ENCODE measurements at regions not wholly inside any gene's neighbourhood (a gene's known extent, or its start where the extent isn't known, plus 50 kb on each side); places are given as distances from the start of the nearest gene placed in this dataset.

DNA sequence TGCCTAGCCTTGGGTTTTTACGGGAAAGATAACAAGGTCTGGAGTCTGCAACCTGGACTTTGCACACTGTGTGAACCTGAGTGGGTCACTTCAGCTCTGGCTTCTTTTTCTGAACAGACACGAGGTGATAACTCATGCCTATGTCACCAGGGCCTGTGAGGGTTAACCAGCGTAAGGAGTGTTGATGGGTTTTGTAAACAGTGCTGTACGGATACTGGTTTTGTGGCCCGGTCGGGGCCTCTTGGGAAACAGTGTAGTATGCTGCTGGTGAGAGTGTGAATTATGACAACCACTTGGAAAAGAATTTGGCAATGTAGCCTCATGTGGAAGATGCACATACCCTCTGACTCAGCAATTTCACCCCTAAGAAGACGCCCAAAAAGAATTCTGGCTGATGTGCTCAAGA lies 266.8 kb downstream of the MN1 start:
- peaks cover 6% of the 10 kb centered on the region for H3K9me3 ChIP-seq (ENCODE audit: low read length)
- H3K27ac ChIP-seq (ENCODE audit: low read depth, low read length): no peak overlapping the region
- no peak overlapping the region for H3K4me3 ChIP-seq (ENCODE audit: low read depth in 1 of 2, low read length in 2 of 2)
- peaks cover 21% of the 10 kb centered on the region for H3K4me1 ChIP-seq (ENCODE audit: insufficient read depth, low read length)
- H3K27me3 ChIP-seq (ENCODE audit: control insufficient read depth in 1 of 2, insufficient read depth in 2 of 2, low read length in 2 of 2): no peaks in the 10 kb centered on the region
- H3K36me3 ChIP-seq (ENCODE audit: insufficient read depth, low read length): no peaks in the 10 kb centered on the region
- no peak overlapping the region for H3K9ac ChIP-seq (ENCODE audit: low read length)

DNA sequence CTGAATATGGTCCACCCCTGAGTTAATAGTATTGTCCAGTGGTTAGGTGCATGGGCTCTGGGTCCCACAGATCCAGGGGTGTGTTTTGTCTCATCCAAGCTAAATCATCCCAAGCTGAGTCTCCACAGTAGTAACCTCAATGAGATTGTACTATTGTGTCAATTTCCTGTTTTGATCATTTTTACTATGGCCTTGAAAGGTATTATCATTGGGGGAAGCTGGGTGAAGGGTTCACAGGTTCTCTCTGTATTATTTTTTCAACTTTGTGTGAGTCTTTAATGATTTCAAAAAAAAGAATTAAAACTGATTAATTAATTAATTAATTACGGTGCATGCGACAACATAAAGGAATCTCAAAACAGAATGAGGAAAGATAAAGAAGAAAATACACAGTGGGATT lies 266.1 kb downstream of the MN1 start:
- Histone ChIP-seq H3K27me3 (ENCODE audit: control insufficient read depth in 1 of 2, insufficient read depth in 2 of 2, low read length in 2 of 2) (no peaks in the 10 kb centered on the region), H3K4me3 (ENCODE audit: low read depth in 1 of 2, low read length in 2 of 2) (no peak overlapping the region), H3K4me1 (ENCODE audit: insufficient read depth, low read length) (peaks cover 21% of the 10 kb centered on the region), H3K27ac (ENCODE audit: low read depth, low read length) (no peak overlapping the region), H3K9me3 (ENCODE audit: low read length) (peaks cover 6% of the 10 kb centered on the region), H3K9ac (ENCODE audit: low read length) (no peak overlapping the region), H3K36me3 (ENCODE audit: insufficient read depth, low read length) (no peaks in the 10 kb centered on the region)

DNA sequence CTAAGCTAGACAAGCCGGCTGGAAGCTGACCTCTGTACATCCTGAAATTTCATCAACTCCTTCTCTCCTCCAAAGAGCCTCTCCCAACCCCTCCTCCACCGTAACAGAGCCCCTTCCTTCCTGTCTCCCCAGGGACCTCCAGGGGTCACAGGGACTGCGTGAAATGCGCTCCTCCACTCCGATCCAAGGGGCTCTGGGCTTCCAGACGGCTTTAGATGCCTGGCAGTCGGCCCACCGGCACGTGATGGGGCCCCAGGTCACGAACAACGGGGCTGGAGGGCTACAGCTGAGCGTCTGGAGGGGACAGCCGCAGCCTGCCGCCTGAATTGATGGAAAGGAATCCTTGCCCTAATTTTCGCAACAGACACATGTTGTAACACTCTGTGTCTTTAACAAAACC lies 264.1 kb downstream of the MN1 start:
- Histone ChIP-seq H3K4me1 (ENCODE audit: insufficient read depth, low read length) (peaks cover 21% of the 10 kb centered on the region), H3K27me3 (ENCODE audit: control insufficient read depth in 1 of 2, insufficient read depth in 2 of 2, low read length in 2 of 2) (no peaks in the 10 kb centered on the region), H3K4me3 (ENCODE audit: low read depth in 1 of 2, low read length in 2 of 2) (no peak overlapping the region), H3K9ac (ENCODE audit: low read length) (no peak overlapping the region), H3K27ac (ENCODE audit: low read depth, low read length) (no peak overlapping the region), H3K9me3 (ENCODE audit: low read length) (no peaks in the 10 kb centered on the region), H3K36me3 (ENCODE audit: insufficient read depth, low read length) (no peaks in the 10 kb centered on the region)

GRCh38 chr22:27538666-27539065 lies 262.9 kb downstream of the MN1 start:
- peaks cover 14% of the 10 kb centered on the region for H3K4me1 ChIP-seq (ENCODE audit: insufficient read depth, low read length)
- no peak overlapping the region for H3K27ac ChIP-seq (ENCODE audit: low read depth, low read length)
- H3K27me3 ChIP-seq (ENCODE audit: control insufficient read depth in 1 of 2, insufficient read depth in 2 of 2, low read length in 2 of 2): peaks cover 0 to under 1% of the 10 kb centered on the region in 2 donors
- H3K36me3 ChIP-seq (ENCODE audit: insufficient read depth, low read length): no peaks in the 10 kb centered on the region
- H3K9me3 ChIP-seq (ENCODE audit: low read length): no peaks in the 10 kb centered on the region
- H3K4me3 ChIP-seq (ENCODE audit: low read depth in 1 of 2, low read length in 2 of 2): no peak overlapping the region
- H3K9ac ChIP-seq (ENCODE audit: low read length): no peak overlapping the region

DNA sequence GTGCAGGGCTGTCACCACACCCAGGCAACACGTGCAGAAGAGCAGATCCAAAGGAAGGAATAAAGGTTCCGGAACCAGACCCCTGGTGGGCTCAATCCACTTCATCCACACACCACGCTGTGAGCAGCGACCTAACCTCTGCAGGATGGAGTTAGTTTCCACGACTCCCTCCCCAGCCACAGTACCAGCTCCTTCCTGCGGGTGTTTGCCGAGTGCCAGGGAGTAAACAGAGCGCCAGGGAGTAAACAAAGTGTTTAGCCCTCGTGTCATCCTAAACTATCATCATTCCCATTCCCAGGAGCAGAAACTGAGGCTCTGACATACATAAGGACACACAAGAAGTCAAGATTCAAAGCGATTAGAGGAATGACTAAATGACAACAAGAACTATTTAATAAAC lies 261.3 kb downstream of the MN1 start:
- Histone ChIP-seq H3K9me3 (ENCODE audit: low read length) (no peaks in the 10 kb centered on the region), H3K9ac (ENCODE audit: low read length) (no peak overlapping the region), H3K36me3 (ENCODE audit: insufficient read depth, low read length) (no peaks in the 10 kb centered on the region), H3K27me3 (ENCODE audit: control insufficient read depth in 1 of 2, insufficient read depth in 2 of 2, low read length in 2 of 2) (peaks cover 0 to 7% of the 10 kb centered on the region in 2 donors), H3K4me1 (ENCODE audit: insufficient read depth, low read length) (no peaks in the 10 kb centered on the region), H3K27ac (ENCODE audit: low read depth, low read length) (no peak overlapping the region), H3K4me3 (ENCODE audit: low read depth in 1 of 2, low read length in 2 of 2) (no peak overlapping the region)

GRCh38 chr22:27540656-27541396 lies 260.7 kb downstream of the MN1 start:
- Histone ChIP-seq H3K27me3 (ENCODE audit: control insufficient read depth in 1 of 2, insufficient read depth in 2 of 2, low read length in 2 of 2) (peaks cover 0 to 7% of the 10 kb centered on the region in 2 donors), H3K4me1 (ENCODE audit: insufficient read depth, low read length) (no peaks in the 10 kb centered on the region), H3K36me3 (ENCODE audit: insufficient read depth, low read length) (no peaks in the 10 kb centered on the region), H3K9ac (ENCODE audit: low read length) (no peak overlapping the region), H3K9me3 (ENCODE audit: low read length) (no peaks in the 10 kb centered on the region), H3K4me3 (ENCODE audit: low read depth in 1 of 2, low read length in 2 of 2) (no peak overlapping the region), H3K27ac (ENCODE audit: low read depth, low read length) (no peak overlapping the region)

DNA sequence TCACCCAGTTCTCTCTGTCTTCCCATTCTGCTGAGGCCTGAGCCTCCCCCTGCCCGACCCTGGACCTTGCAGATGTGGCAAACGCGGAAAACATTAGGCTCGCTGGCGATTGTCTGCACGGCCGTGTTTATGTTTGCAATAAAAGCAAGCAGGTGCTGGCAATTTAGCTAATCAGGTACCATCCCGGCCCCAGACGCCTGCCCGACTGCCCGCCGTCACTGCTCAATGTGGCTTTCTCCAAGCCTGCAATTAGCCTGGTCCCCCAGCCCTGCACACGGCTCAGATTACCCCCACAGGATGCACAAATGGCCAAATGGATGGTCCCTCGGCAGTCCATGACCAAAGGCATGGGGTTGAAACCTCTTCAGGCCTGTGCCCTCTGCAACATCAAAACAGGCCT lies 259.7 kb downstream of the MN1 start:
- no peaks in the 10 kb centered on the region for H3K9me3 ChIP-seq (ENCODE audit: low read length)
- no peak overlapping the region for H3K27ac ChIP-seq (ENCODE audit: low read depth, low read length)
- H3K36me3 ChIP-seq (ENCODE audit: insufficient read depth, low read length): no peaks in the 10 kb centered on the region
- H3K4me3 ChIP-seq (ENCODE audit: low read depth in 1 of 2, low read length in 2 of 2): no peak overlapping the region
- no peaks in the 10 kb centered on the region for H3K4me1 ChIP-seq (ENCODE audit: insufficient read depth, low read length)
- H3K9ac ChIP-seq (ENCODE audit: low read length): no peak overlapping the region
- peaks cover 0 to 7% of the 10 kb centered on the region in 2 donors for H3K27me3 ChIP-seq (ENCODE audit: control insufficient read depth in 1 of 2, insufficient read depth in 2 of 2, low read length in 2 of 2)

- no peaks in the 10 kb centered on the region for H3K9me3 ChIP-seq (ENCODE audit: low read length)
- H3K4me3 ChIP-seq (ENCODE audit: low read depth in 1 of 2, low read length in 2 of 2): no peak overlapping the region
- H3K27me3 ChIP-seq (ENCODE audit: control insufficient read depth in 1 of 2, insufficient read depth in 2 of 2, low read length in 2 of 2): peaks cover 0 to 7% of the 10 kb centered on the region in 2 donors
- no peak overlapping the region for H3K9ac ChIP-seq (ENCODE audit: low read length)
- H3K4me1 ChIP-seq (ENCODE audit: insufficient read depth, low read length): no peaks in the 10 kb centered on the region
- H3K36me3 ChIP-seq (ENCODE audit: insufficient read depth, low read length): no peaks in the 10 kb centered on the region
- H3K27ac ChIP-seq (ENCODE audit: low read depth, low read length): no peak overlapping the region
These were observed 259.0 kb downstream of the MN1 start for GRCh38 chr22:27542602-27543001.

GRCh38 chr22:27543460-27543859 lies 258.1 kb downstream of the MN1 start:
- Histone ChIP-seq H3K36me3 (ENCODE audit: insufficient read depth, low read length) (no peaks in the 10 kb centered on the region), H3K9me3 (ENCODE audit: low read length) (no peaks in the 10 kb centered on the region)

GRCh38 chr22:27545085-27545484 lies 256.5 kb downstream of the MN1 start:
- Histone ChIP-seq H3K36me3 (ENCODE audit: insufficient read depth, low read length) (no peaks in the 10 kb centered on the region), H3K27ac (ENCODE audit: low read depth, low read length) (no peak overlapping the region), H3K9ac (ENCODE audit: low read length) (no peak overlapping the region), H3K4me1 (ENCODE audit: insufficient read depth, low read length) (no peaks in the 10 kb centered on the region), H3K27me3 (ENCODE audit: control insufficient read depth in 1 of 2, insufficient read depth in 2 of 2, low read length in 2 of 2) (peaks cover 0 to 7% of the 10 kb centered on the region in 2 donors), H3K9me3 (ENCODE audit: low read length) (no peaks in the 10 kb centered on the region), H3K4me3 (ENCODE audit: low read depth in 1 of 2, low read length in 2 of 2) (no peak overlapping the region)

More at GRCh38 chr22:27543460-27543859, 258.1 kb downstream of the MN1 start:
- Histone ChIP-seq H3K27ac (ENCODE audit: low read depth, low read length) (no peak overlapping the region), H3K4me1 (ENCODE audit: insufficient read depth, low read length) (no peaks in the 10 kb centered on the region), H3K4me3 (ENCODE audit: low read depth in 1 of 2, low read length in 2 of 2) (no peak overlapping the region), H3K9ac (ENCODE audit: low read length) (no peak overlapping the region), H3K27me3 (ENCODE audit: control insufficient read depth in 1 of 2, insufficient read depth in 2 of 2, low read length in 2 of 2) (peaks cover 0 to 7% of the 10 kb centered on the region in 2 donors)

DNA sequence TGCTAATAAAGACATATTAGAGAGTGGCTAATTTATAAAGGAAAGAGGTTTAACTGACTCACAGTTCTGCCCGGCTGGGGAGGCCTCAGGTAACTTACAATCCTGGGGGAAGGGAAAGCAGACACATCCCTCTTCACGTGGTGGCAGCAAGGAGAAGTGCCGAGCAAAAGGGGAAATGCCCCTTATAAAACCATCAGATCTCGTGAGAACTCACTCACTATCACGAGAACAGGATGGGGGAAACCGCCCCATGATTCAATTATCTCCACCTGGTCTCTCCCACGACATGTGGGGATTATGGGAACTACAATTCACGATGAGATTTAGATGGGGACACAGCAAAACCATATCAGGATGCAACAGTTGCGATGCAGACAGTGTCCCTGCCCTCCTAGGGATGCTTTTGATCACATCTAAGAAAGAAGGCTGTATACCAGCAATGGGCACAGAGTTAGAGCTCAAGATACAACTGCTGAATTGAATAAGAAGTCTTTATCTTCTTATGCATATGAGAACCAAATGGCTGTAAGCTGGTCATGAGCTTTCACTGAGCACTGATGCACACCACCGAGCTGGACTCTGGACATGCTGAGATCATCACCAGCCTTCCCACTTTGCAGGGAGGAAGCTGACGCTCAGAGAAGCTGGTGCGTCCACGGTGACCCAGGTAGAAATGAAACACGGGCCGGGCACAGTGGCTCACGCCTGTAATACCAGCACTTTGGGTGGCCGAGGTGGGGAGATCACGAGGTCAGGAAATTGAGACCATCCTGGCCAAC lies 255.2 kb downstream of the MN1 start:
- H3K36me3 ChIP-seq (ENCODE audit: insufficient read depth, low read length): no peaks in the 10 kb centered on the region

More for the DNA sequence above, 255.2 kb downstream of the MN1 start:
- Histone ChIP-seq H3K27ac (ENCODE audit: low read depth, low read length) (no peak overlapping the region), H3K9ac (ENCODE audit: low read length) (no peak overlapping the region), H3K4me1 (ENCODE audit: insufficient read depth, low read length) (no peaks in the 10 kb centered on the region), H3K9me3 (ENCODE audit: low read length) (no peaks in the 10 kb centered on the region), H3K4me3 (ENCODE audit: low read depth in 1 of 2, low read length in 2 of 2) (no peak overlapping the region), H3K27me3 (ENCODE audit: control insufficient read depth in 1 of 2, insufficient read depth in 2 of 2, low read length in 2 of 2) (peaks cover 0 to 7% of the 10 kb centered on the region in 2 donors)

Data from muscle layer of colon (tissue), 2 donors.